ENCODE measurements at regions not wholly inside any gene's neighbourhood (a gene's known extent, or its start where the extent isn't known, plus 50 kb on each side); places are given as distances from the start of the nearest gene placed in this dataset.
A peak's percentile ranks its signal among the peaks of the same experiment; 100 is the strongest.
"Not testable (repeated sequence)": the region's sequence is repeated elsewhere in the genome, so short reads cannot be mapped to it uniquely, and the experiment has no call there.

- no peak for DNase-seq
Measured at GRCh38 chr4:170391066-170391740, 301.4 kb upstream of the AADAT start.

GRCh38 chr4:170389411-170389810 lies 299.7 kb upstream of the AADAT start:
- no peak for DNase-seq

- DNase-seq: no peak
Measured at GRCh38 chr4:170388255-170388654, 298.5 kb upstream of the AADAT start.

GRCh38 chr4:170386971-170387370 lies 297.2 kb upstream of the AADAT start:
- no peak for DNase-seq

GRCh38 chr4:170386511-170386910 lies 296.8 kb upstream of the AADAT start:
- no peak for DNase-seq

- no peak for DNase-seq
Measured at GRCh38 chr4:170374770-170375169, 285.0 kb upstream of the AADAT start.

- DNase-seq: no peak
Measured at GRCh38 chr4:170348945-170349344, 259.2 kb upstream of the AADAT start.

GRCh38 chr4:170347191-170347590 lies 257.4 kb upstream of the AADAT start:
- DNase-seq: not testable (repeated sequence)

GRCh38 chr4:170339522-170339921 lies 249.8 kb upstream of the AADAT start:
- no peak for DNase-seq

- DNase-seq: no peak
Measured at GRCh38 chr4:170336238-170336775, 246.6 kb upstream of the AADAT start.

- DNase-seq: no peak
Measured at GRCh38 chr4:170325599-170325998, 235.8 kb upstream of the AADAT start.

GRCh38 chr4:170323623-170324022 lies 233.9 kb upstream of the AADAT start:
- DNase-seq: no peak

- no peak for DNase-seq
Measured at GRCh38 chr4:170307182-170307581, 217.4 kb upstream of the AADAT start.

- no peak for DNase-seq
Measured at GRCh38 chr4:170306208-170306607, 216.5 kb upstream of the AADAT start.

GRCh38 chr4:170305627-170306026 lies 215.9 kb upstream of the AADAT start:
- no peak for DNase-seq

- no peak for DNase-seq
Measured at GRCh38 chr4:170281027-170281426, 191.3 kb upstream of the AADAT start.

GRCh38 chr4:170278460-170278859 lies 188.7 kb upstream of the AADAT start:
- DNase-seq: no peak

GRCh38 chr4:170274616-170275015 lies 184.9 kb upstream of the AADAT start:
- no peak for DNase-seq

GRCh38 chr4:170272959-170273358 lies 183.2 kb upstream of the AADAT start:
- no peak for DNase-seq

GRCh38 chr4:170271723-170272122 lies 182.0 kb upstream of the AADAT start:
- no peak for DNase-seq

- DNase-seq: no peak
Measured at GRCh38 chr4:170270628-170271027, 180.9 kb upstream of the AADAT start.

GRCh38 chr4:170269950-170270349 lies 180.2 kb upstream of the AADAT start:
- DNase-seq: no peak

GRCh38 chr4:170259631-170260153 lies 169.9 kb upstream of the AADAT start:
- peak; percentile 40 to 46 for DNase-seq

GRCh38 chr4:170256807-170257206 lies 167.1 kb upstream of the AADAT start:
- no peak for DNase-seq

GRCh38 chr4:170248576-170248975 lies 158.8 kb upstream of the AADAT start:
- no peak for DNase-seq

All from stimulated activated CD4-positive, alpha-beta T cell treated with anti-CD3 and anti-CD28 coated beads, Interleukin-2, amount 100 ng/mL, for 48 hours (primary cell).